Activated CD4-positive, alpha-beta T cell treated with anti-CD3 and anti-CD28 coated beads for 1 hour (primary cell): ENCODE measurements at regions not wholly inside any gene's neighbourhood (a gene's known extent, or its start where the extent isn't known, plus 50 kb on each side); places are given as distances from the start of the nearest gene placed in this dataset.

Source experiments
- DNase-seq: peaks from one replicate; pipeline ENCODE4 v3.0.0-alpha.2; 2020

DNA sequence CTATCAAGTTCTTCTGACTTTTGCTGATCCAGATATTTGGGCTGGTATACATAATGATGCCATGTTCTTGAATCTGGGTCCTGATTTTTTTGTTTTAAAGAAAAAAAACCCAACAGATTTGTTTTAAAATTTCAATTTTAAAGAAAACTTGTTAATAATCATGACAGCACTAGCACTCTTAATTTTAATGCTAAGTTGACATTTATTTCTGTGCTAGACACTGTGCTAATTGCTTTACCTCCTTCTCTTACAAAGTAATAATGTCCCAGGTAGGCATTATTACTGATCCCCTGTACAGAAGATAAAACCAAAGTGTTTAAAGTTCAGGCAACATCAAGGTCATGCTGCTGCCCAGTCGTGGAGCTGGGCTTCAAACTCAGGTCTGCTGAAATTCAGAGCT, 101.9 kb downstream of the ZNF608 start:
- DNase-seq, result no peak

GRCh38 chr5:124644138-124644537, 102.3 kb downstream of the ZNF608 start:
- DNase-seq, result no peak

DNA sequence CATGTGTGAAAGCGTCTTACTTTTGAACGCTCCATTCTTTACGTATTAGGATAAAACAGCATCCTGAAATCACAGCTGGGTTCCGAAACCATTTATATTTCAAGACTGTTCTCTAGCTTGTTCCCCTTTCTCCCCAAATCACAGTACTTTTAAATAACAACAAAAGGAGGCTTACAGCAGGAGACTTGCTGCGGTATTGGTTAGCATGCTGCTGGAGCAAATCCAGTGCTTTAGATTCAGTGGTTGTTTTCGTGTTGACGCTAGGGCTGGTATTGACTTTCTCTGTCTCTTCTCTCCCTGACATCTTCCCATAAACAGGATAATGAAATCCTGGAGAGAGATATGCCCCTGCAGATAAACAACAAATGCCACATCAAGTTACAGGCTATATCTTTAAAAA, 103.1 kb downstream of the ZNF608 start:
- DNase-seq, result no peak

- DNase-seq, result no peak
These were observed 104.3 kb downstream of the ZNF608 start for GRCh38 chr5:124642151-124642550.

GRCh38 chr5:124641154-124641792, 105.2 kb downstream of the ZNF608 start:
- DNase-seq, result no peak

GRCh38 chr5:124639095-124639665, 107.3 kb downstream of the ZNF608 start:
- DNase-seq, result no peak

DNA sequence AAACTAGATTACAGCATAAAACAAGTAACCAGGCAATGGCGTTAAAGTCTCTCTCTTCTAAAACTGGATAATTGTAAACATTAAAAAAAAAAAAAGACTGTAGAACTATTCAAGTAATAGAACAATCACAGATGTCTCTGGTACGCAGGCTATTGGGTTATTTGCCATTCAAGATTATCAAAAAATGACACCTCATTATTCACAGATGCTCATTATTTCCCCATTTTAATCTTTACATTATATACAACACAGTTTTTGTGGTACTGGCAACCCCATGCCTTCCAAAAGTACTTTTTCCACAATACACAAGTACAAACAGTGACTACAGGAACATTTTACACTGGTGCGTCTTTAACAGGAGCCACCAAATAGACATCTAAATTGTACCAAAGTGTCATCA, 109.4 kb downstream of the ZNF608 start:
- no peak for DNase-seq

DNA sequence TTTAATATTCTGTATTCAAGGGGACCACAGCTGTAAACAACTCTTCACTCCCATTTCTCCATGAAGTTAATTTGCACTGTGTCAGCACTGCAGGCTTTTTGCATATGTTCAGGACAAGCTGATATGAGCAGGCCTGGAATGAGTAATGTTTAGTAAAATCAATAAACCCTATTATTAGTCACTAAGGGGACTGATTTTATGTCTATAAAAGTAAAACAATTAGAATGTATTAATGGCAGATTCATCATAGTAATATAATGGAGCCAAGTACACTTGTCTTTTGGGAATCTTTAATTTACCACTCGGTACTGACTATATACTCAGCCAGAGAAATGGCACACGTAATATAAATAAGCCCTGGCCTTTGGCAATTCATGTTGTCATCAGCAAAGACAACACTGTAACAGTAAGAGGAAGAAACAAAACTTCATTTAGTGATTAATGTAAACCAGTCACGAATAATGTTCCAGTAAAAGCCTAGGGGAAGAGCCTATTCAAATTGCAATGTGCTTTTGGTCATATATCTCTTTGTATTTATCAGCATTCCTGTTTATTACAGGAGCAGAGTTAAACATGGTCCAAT, 111.6 kb downstream of the ZNF608 start:
- no peak for DNase-seq

GRCh38 chr5:124634228-124634739, 112.2 kb downstream of the ZNF608 start:
- no peak for DNase-seq

DNA sequence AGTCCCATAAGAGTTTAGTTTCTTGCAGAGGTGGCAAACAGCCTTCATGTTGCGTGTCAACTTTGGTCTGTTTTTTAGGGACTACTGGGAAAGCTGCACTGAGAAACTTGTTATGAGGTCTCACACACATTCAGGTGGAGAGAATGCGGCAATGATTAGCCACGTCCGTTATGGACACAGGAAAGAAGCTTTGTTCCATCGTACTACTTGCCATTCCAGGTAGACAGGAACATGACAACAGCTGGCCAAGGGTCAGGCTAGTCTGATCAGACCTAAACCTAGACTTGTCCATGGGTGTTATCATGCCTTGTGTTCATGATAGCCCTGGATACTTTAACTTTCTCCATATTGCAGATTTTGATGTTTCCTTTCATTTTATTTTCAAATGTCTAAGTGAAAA, 113.2 kb downstream of the ZNF608 start:
- DNase-seq, result no peak

DNA sequence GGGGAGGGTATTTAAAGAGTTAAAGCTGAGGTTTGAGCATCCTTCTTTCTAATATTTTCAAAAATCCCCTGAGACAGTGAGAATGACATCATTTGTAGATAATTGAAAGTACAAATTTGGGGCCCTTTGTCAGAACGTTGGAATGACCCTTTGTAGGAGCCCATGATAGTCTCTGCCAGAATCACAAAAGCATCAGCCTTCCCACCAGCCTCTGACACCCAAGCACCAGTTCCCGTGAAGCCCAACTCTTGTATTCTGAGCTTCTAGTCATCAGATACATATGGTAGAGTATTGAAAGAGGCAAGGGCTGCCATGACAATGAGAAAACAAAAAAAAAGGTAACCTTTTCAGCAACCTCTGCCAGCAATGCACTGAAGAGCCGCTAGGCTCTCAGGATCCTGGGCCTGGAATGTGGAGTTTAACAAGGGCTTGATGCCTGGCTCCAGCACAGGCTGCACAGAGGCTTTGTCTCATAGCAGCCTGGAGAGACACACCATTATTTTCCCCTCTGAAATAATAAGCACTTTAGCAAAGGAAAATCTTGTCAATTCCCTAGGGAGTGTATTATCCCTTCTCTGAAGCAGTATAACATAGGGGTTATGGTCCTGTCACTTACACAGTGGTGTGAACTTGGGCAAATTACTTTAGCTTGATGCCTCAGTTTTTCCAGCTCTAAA, 114.4 kb downstream of the ZNF608 start:
- DNase-seq, result no peak

DNA sequence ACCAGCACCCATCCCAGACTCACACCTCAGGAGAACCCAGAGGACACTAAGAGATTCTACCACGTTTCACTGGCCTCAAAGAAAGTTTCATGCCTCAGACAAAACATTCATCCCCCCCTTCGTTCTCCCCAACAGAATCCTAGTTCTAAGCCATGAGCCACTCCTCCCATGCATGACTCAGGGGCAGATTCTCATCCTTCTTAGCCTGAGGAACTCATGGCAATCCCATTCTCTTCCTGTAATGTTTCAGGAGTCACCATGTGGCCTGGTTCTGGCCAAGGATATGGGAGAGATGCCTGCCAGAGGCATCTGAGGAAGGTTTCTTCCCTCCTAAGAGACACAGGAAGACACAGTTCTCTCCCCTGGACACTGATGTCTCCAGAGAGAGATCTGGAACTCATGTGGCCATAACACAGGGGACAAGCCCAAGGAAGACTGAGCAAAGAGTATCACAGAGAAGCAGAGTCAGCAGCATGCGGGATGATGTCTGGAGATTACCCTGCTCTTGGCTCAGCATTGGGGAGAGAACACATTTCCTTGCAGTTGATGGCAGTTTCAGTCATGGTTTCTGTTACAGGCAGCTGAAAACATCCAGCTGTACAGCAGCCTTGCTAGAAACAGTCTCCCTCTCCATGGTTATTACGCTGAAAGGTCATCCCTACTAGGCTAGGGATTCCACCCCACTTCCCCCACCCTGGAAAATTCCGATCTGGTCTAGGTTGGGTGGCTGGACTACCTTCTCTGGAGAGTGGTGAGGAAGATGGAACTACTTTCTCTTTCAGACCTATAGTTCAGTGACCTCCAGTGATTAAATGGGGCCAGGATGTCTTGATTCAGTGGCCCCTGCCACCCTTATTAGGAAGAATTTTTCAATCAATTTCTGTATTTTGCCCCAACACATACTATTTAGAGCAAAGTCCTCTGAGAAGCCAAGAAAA, 115.4 kb downstream of the ZNF608 start:
- no peak for DNase-seq

GRCh38 chr5:124628721-124629596, 117.5 kb downstream of the ZNF608 start:
- no peak for DNase-seq

GRCh38 chr5:124627815-124628595, 118.4 kb downstream of the ZNF608 start:
- no peak for DNase-seq

GRCh38 chr5:124626053-124626452, 120.4 kb downstream of the ZNF608 start:
- DNase-seq, result no peak

- DNase-seq, result no peak
These were observed 123.2 kb downstream of the ZNF608 start for GRCh38 chr5:124623265-124623664.

GRCh38 chr5:124622851-124623250, 123.6 kb downstream of the ZNF608 start:
- DNase-seq, result no peak

DNA sequence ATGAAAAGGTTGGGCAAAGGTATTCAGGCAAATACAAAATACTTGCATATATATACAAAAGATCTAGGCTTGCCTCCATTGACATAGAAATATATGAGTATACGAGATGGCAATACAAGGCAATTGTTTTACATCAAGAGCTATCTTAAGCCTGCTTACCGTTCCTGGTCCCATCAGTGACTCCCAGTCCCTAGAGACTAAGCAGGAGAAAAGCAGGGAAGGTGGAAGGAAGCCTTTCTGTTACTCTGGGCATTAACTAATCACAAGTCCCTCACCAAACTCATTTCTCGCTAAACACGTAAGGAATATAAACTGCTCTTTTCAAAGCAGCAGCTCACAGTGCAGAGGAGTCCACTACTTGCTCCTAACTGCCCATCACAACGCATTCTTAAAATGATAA, 125.2 kb downstream of the ZNF608 start:
- DNase-seq, result no peak

DNA sequence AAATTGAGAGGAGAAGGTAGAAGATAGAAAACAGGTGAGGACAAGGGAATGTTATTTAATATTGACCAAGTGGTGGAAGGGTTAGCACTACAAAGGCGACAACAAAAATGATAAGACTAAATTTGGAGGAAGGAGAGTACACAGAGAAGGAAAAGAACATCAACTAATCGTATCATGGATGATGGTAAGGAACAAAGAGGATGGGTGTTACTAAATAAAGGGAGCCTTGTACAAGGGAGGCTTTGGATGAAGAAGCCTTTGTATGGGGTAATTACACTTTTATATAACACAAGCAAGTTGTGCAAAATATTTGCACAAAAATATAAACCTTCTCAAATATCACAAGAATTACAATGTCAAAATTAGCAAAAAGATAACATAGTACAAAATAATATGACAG, 125.7 kb downstream of the ZNF608 start:
- DNase-seq, result no peak

DNA sequence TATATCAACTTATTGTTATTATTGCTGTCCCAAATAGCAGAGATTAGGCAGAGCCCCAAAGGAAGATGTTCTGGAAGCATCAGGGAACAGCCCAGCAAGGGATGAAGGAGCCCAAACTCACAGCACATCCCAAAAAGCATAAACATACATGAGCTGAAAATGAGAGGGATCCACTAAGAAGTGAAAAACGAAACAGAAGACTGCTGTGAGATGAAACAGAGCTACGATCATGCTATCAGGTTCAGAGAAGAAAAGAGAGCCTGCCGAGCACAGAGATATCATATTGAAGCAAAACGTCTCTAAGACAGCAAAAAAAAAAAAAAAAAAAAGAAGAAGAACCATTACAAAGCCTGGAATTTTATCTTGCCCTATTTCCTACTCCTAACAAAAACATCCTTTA, 127.3 kb downstream of the ZNF608 start:
- no peak for DNase-seq

- DNase-seq, result no peak
These were observed 128.7 kb downstream of the ZNF608 start for GRCh38 chr5:124617787-124618186.
